ENCODE measurements at regions not wholly inside any gene's neighbourhood (a gene's known extent, or its start where the extent isn't known, plus 50 kb on each side); places are given as distances from the start of the nearest gene placed in this dataset.

DNA sequence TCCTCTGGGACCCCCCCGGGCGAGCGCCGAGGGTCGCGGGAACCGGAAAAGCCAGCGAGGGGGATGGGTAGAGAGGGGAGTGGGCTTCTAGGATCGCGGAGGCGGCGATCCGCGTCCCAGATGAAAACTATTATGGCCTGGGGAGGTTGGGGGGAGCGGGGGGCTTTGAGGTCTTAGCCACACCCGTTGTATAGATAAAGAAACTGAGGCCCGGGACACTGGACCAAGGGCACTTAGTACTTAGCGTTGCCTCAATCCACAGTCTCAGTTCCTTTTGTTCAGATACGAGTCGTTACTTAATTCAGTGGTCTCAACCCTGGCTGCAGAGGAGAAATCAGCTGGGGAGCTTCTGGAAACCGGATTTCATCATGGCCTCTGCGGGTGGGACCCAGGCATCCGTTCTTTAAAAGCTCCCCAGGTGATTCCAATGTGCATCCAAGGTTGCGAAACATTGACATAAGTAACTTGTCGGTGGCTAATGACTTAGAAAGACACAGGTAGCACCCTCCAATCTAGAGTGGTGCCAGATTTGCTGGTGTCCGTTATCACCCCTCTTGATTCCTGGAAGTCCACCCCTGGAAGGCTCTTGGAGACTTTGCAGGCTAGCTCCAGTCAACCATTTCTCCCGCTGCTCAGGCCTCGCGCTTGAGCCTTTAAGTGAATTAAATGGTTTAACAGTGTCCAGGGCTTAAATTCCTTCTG, 90.7 kb downstream of the GEMIN8 start:
- Histone ChIP-seq H2AFZ (ENCODE audit: low read length) (no peak overlapping the region), H3K27ac (ENCODE audit: low read depth, low read length, poor library complexity, severe bottlenecking) (no peak overlapping the region), H3K79me2 (ENCODE audit: insufficient read depth, low read depth, low read length) (no peaks in the 10 kb centered on the region), H3K9me2 (ENCODE audit: insufficient read depth, low read length) (no peaks in the 10 kb centered on the region), H3K4me3 (ENCODE audit: low read depth, low read length, poor library complexity, severe bottlenecking) (no peak overlapping the region), H3K9me3 (ENCODE audit: low read length) (no peaks in the 10 kb centered on the region), H3K36me3 (ENCODE audit: insufficient read depth, low read length) (no peaks in the 10 kb centered on the region), H3K4me1 (ENCODE audit: insufficient read depth, low read length, poor library complexity, severe bottlenecking) (no peaks in the 10 kb centered on the region), H3K4me2 (ENCODE audit: low read length) (no peak overlapping the region), H4K20me1 (ENCODE audit: insufficient read depth, low read length) (no peaks in the 10 kb centered on the region)
- CTCF ChIA-PET (ENCODE audit: unreplicated experiment) = no interaction called here
- intact Hi-C loops (cut with micrococcal nuclease; ENCODE audit: unreplicated experiment) = no loop called here
- TF ChIP-seq, protein P1, sequence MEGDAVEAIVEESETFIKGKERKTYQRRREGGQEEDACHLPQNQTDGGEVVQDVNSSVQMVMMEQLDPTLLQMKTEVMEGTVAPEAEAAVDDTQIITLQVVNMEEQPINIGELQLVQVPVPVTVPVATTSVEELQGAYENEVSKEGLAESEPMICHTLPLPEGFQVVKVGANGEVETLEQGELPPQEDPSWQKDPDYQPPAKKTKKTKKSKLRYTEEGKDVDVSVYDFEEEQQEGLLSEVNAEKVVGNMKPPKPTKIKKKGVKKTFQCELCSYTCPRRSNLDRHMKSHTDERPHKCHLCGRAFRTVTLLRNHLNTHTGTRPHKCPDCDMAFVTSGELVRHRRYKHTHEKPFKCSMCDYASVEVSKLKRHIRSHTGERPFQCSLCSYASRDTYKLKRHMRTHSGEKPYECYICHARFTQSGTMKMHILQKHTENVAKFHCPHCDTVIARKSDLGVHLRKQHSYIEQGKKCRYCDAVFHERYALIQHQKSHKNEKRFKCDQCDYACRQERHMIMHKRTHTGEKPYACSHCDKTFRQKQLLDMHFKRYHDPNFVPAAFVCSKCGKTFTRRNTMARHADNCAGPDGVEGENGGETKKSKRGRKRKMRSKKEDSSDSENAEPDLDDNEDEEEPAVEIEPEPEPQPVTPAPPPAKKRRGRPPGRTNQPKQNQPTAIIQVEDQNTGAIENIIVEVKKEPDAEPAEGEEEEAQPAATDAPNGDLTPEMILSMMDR (conservative IDR thresholded peaks at IDR 0.05; ENCODE audit: low read length) = no peak
- no peak for TF ChIP-seq EZH2phosphoT487 (IDR thresholded peaks at IDR 0.05; ENCODE audit: borderline replicate concordance, low read depth, low read length)
- POLR2A ChIA-PET = no interaction called here
- DNase-seq (ENCODE audit: low spot score) = no peak
- no TSS peak for BruUV-seq (replicated peaks)

DNA sequence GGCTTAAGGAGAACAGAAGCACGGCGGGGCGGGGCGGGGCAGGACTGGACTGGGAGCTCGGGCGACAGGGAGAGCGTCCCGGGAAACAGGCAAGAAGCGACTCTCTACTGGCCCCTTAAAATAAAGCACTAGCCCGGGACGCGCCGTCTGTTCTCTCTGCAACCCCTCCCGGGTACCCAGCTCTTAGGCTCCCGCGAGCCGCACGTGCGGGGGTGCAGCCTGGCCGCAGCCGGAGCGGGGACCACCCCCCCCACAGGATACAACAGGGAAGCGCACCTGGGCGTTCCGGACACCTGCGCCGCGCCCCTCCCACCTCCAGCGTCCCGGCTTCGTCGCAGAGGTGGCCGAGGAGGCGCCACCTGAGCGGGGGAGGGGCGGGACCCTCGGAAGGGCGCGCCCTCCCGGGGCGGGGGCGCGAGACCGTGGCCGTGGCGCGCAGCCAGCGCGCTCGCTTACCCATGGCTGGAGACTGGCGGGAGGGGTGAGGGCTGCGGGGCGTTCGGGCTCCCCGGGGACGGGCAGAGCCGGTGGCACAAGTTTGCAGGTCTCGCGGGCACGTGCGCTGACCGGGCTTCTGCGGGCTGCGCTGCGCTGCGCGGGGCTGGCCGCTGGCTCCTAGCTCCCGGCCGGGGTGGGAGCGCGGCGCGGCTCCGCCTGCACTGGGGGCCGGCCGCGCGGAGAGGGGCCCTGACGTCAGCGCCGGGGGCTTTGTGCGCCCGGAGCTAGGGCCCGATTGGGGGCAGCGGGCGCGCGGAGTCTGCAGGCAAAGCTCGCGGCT, 91.5 kb downstream of the GEMIN8 start:
- Histone ChIP-seq H3K9me2 (ENCODE audit: insufficient read depth, low read length) (no peaks in the 10 kb centered on the region), H3K4me2 (ENCODE audit: low read length) (no peak overlapping the region), H3K4me1 (ENCODE audit: insufficient read depth, low read length, poor library complexity, severe bottlenecking) (no peaks in the 10 kb centered on the region), H3K27ac (ENCODE audit: low read depth, low read length, poor library complexity, severe bottlenecking) (no peak overlapping the region), H3K9me3 (ENCODE audit: low read length) (no peaks in the 10 kb centered on the region), H3K79me2 (ENCODE audit: insufficient read depth, low read depth, low read length) (no peaks in the 10 kb centered on the region), H3K36me3 (ENCODE audit: insufficient read depth, low read length) (no peaks in the 10 kb centered on the region), H3K4me3 (ENCODE audit: low read depth, low read length, poor library complexity, severe bottlenecking) (no peak overlapping the region), H4K20me1 (ENCODE audit: insufficient read depth, low read length) (no peaks in the 10 kb centered on the region), H2AFZ (ENCODE audit: low read length) (no peak overlapping the region)
- TF ChIP-seq EZH2phosphoT487 (IDR thresholded peaks at IDR 0.05; ENCODE audit: borderline replicate concordance, low read depth, low read length) = no peak
- TF ChIP-seq, protein P1 (conservative IDR thresholded peaks at IDR 0.05; ENCODE audit: low read length) = no peak
- intact Hi-C loops (cut with micrococcal nuclease; ENCODE audit: unreplicated experiment) = no loop called here
- POLR2A ChIA-PET = no interaction called here
- no TSS peak for BruUV-seq (replicated peaks)
- no peak for DNase-seq (ENCODE audit: low spot score)
- CTCF ChIA-PET (ENCODE audit: unreplicated experiment) = no interaction called here

All from OCI-LY7 (cell line).